GM10266 (cell line): ENCODE measurements at regions not wholly inside any gene's neighbourhood (a gene's known extent, or its start where the extent isn't known, plus 50 kb on each side); places are given as distances from the start of the nearest gene placed in this dataset.

Experiments
- DNase-seq: peaks from one replicate; pipeline ENCODE4 v3.0.0; 2012; ENCODE audit errors: extremely low spot score
- TF ChIP-seq, protein P1 (sequence below): IDR thresholded peaks from 2 replicates; pipeline ENCODE4 v1.5.1; 2012; ENCODE audit warnings: mild to moderate bottlenecking, low read depth; ENCODE audit not compliant: control insufficient read depth, insufficient read depth; ENCODE audit errors: missing control alignments

DNA sequence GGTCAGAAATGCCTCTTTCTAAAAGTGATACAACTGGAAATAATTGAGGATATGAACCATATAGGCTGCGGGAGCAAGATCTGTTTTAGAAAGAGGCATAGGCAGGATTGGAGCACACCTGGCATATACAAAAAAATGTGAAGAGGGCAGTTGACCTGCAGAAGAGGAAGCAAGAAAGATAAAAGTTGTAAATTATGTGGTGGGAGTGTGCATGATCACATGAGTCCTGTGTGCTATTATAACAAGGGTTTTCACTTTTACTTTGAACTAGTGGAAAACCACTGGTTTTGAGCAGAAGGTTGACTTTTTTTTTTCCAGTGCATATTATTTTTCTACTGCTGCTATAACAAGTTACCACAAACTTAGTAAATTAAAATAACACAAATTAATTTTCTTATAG is 489.3 kb downstream of the ANXA1 start:
- DNase-seq = no peak
- TF ChIP-seq, protein P1, sequence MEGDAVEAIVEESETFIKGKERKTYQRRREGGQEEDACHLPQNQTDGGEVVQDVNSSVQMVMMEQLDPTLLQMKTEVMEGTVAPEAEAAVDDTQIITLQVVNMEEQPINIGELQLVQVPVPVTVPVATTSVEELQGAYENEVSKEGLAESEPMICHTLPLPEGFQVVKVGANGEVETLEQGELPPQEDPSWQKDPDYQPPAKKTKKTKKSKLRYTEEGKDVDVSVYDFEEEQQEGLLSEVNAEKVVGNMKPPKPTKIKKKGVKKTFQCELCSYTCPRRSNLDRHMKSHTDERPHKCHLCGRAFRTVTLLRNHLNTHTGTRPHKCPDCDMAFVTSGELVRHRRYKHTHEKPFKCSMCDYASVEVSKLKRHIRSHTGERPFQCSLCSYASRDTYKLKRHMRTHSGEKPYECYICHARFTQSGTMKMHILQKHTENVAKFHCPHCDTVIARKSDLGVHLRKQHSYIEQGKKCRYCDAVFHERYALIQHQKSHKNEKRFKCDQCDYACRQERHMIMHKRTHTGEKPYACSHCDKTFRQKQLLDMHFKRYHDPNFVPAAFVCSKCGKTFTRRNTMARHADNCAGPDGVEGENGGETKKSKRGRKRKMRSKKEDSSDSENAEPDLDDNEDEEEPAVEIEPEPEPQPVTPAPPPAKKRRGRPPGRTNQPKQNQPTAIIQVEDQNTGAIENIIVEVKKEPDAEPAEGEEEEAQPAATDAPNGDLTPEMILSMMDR = no peak

DNA sequence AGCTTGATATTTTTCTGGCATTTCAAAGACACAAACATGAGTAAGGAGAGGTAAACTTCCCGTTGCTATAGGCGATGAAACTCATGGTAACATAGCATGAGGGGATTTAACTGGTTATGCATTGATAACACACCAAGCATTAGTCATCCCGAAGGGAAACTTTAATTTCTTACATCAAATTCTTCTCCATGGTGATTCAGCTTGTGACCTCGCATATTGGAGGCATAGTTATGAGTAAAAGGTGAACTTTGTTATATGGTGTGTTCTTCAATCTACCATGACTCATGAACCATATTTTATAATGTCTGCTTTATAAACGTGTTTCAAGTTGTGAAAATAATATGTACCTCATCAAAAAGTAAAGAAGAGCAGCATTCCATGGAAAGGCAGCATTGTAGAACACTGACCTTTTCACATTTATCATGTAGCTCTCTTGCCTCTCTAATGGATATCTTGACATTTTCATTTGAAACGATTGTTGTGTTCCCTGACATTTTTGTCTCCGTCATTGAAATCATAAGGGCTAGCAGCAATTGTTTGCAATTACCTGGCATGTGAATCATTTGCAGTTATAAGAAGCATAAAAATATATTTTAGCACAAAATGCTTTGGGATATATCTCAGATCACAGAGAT is 491.8 kb downstream of the ANXA1 start:
- no peak for DNase-seq
- TF ChIP-seq, protein P1 = no peak

GRCh38 chr9:73647560-73647959 is 495.9 kb downstream of the ANXA1 start:
- no peak for DNase-seq
- TF ChIP-seq, protein P1 = no peak

- DNase-seq = no peak
- TF ChIP-seq, protein P1 = no peak
These were observed 497.9 kb downstream of the ANXA1 start for GRCh38 chr9:73649552-73649951.

DNA sequence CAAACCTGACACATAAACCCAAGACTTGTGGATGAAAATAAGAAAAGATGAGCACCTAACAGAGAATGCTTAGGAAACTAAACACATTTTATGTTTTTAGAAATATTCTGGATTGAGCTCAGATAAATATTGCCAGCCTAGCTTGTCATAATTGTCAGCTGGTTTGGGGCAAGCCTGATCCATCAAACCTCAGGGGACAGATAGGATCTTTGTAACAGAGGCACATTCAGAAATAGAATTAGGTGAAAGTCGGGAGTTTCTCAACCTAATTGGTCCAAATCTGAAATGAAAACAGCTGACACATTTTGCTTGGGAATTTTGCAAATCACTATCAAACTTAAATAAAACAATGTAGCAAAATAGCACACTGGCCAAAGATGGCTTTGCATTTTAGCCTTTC is 503.7 kb downstream of the ANXA1 start:
- DNase-seq = no peak
- TF ChIP-seq, protein P1 = no peak

GRCh38 chr9:73655831-73656230 is 504.2 kb downstream of the ANXA1 start:
- DNase-seq = no peak
- TF ChIP-seq, protein P1 = no peak

DNA sequence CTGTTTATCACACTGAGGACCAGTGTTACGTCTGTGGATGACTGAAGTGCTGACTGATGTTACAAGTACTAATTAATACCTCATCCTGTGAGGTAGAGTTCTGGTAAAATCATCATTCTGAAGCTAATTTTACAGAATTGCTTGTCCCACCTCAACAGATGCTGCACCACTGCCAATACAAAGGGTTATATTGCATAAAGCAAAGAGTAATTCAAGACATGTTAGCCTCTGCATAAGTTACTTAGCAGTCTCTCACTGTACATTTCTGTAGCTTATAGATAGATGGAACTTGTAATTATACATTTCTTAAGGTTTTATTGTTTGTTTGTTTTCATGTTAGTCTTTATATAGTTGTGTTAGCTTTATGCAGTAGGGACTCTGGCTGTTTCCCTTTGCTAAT is 513.6 kb downstream of the ANXA1 start:
- DNase-seq = no peak
- TF ChIP-seq, protein P1 = no peak
